ENCODE measurements at regions not wholly inside any gene's neighbourhood (a gene's known extent, or its start where the extent isn't known, plus 50 kb on each side); places are given as distances from the start of the nearest gene placed in this dataset.

- no peak overlapping the region for H3K4me3 ChIP-seq (ENCODE audit: low read depth, low read length)
- TF ChIP-seq CTCF (IDR thresholded peaks at IDR 0.05; ENCODE audit: low read depth, low read length) (no peak), MAX (IDR thresholded peaks at IDR 0.05; ENCODE audit: low read depth, low read length) (no peak), POLR2A (IDR thresholded peaks at IDR 0.05; ENCODE audit: extremely low read depth, insufficient read length) (no peak), MYC (IDR thresholded peaks at IDR 0.05; ENCODE audit: low read depth, low read length) (no peak)
- DNase-seq (ENCODE audit: low read depth): no peak
Measured at GRCh38 chr9:81058782-81059181, 630.6 kb downstream of the TLE1 start.

- TF ChIP-seq MYC (IDR thresholded peaks at IDR 0.05; ENCODE audit: low read depth, low read length) (no peak), CTCF (IDR thresholded peaks at IDR 0.05; ENCODE audit: low read depth, low read length) (no peak), MAX (IDR thresholded peaks at IDR 0.05; ENCODE audit: low read depth, low read length) (no peak), POLR2A (IDR thresholded peaks at IDR 0.05; ENCODE audit: extremely low read depth, insufficient read length) (no peak)
- no peak for DNase-seq (ENCODE audit: low read depth)
- H3K4me3 ChIP-seq (ENCODE audit: low read depth, low read length): no peak overlapping the region
Measured at GRCh38 chr9:81053298-81054025, 635.9 kb downstream of the TLE1 start.

- TF ChIP-seq POLR2A (IDR thresholded peaks at IDR 0.05; ENCODE audit: extremely low read depth, insufficient read length): no peak
- TF ChIP-seq MAX (IDR thresholded peaks at IDR 0.05; ENCODE audit: low read depth, low read length): no peak
- TF ChIP-seq MYC (IDR thresholded peaks at IDR 0.05; ENCODE audit: low read depth, low read length): no peak
- no peak for TF ChIP-seq CTCF (IDR thresholded peaks at IDR 0.05; ENCODE audit: low read depth, low read length)
Measured at GRCh38 chr9:81052846-81053245, 636.5 kb downstream of the TLE1 start.

GRCh38 chr9:81047280-81047679 lies 642.1 kb downstream of the TLE1 start:
- no peak for DNase-seq (ENCODE audit: low read depth)
- no peak overlapping the region for H3K4me3 ChIP-seq (ENCODE audit: low read depth, low read length)
- no peak for TF ChIP-seq MAX (IDR thresholded peaks at IDR 0.05; ENCODE audit: low read depth, low read length)
- TF ChIP-seq CTCF (IDR thresholded peaks at IDR 0.05; ENCODE audit: low read depth, low read length): no peak
- TF ChIP-seq MYC (IDR thresholded peaks at IDR 0.05; ENCODE audit: low read depth, low read length): no peak

More at GRCh38 chr9:81052846-81053245, 636.5 kb downstream of the TLE1 start:
- H3K4me3 ChIP-seq (ENCODE audit: low read depth, low read length): no peak overlapping the region
- DNase-seq (ENCODE audit: low read depth): no peak

- TF ChIP-seq MAX (IDR thresholded peaks at IDR 0.05; ENCODE audit: low read depth, low read length): no peak
- no peak for TF ChIP-seq MYC (IDR thresholded peaks at IDR 0.05; ENCODE audit: low read depth, low read length)
- no peak for TF ChIP-seq CTCF (IDR thresholded peaks at IDR 0.05; ENCODE audit: low read depth, low read length)
- TF ChIP-seq POLR2A (IDR thresholded peaks at IDR 0.05; ENCODE audit: extremely low read depth, insufficient read length): no peak
- DNase-seq (ENCODE audit: low read depth): no peak
- H3K4me3 ChIP-seq (ENCODE audit: low read depth, low read length): no peak overlapping the region
Measured at GRCh38 chr9:81045658-81046057, 643.7 kb downstream of the TLE1 start.
